ENCODE measurements at regions not wholly inside any gene's neighbourhood (a gene's known extent, or its start where the extent isn't known, plus 50 kb on each side); places are given as distances from the start of the nearest gene placed in this dataset.

DNA sequence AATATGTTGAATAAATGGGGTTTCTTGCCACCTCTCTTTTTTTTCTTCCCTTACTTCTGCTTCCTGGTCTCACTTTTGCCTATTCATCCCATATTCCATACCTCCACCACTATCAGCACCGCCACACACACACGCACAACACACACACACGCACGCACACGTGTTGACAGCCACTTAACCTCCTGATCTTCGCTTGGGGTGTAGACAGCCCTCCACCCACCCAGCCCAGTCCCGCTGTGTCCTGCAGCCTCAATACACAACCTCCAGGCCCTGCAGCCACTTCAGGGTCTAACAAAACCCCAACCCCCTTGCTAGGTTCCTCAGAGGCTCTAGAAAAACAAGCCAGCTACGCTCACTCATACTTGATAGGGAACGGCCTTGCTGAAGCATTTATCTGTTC is 72.3 kb downstream of the LINC00237 start:
- DNase-seq = no peak

DNA sequence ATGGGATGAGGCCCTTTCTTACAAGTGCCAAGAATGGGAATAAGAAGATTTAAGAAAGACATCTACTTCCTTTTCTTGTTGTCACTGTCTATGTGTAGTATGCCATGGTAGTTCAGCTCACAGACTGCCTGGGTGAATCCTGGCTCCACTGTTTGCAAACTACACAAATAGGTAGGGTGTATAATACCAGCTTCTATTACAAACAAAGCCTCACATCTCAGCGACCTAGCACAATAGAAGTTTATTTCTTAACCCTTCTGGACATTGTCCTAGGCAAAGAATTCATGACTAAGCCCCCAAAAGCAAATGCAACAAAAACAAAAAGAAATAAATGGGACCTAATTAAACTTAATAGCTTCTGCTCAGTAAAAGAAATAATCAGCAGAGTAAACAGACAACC is 74.5 kb downstream of the LINC00237 start:
- no peak for DNase-seq

DNA sequence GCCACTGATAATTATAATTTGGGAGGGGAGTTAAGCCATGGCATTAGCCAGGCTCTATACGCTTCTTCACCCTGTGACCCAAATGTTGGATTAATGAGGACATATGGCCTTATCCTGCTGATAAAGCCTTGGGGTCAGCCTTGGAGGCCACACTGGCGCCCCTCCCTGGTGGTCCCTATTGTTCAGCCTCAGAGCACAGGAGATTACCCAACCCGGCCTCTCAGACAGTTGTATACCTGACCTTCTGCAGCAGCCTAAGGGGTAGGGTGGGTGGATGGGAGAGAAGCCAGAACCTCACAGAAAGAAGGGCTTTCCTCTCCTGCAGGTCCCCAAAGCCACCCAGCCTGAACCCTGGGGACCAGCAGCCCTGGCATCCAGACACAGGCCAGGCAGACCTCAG is 76.8 kb downstream of the LINC00237 start:
- no peak for DNase-seq

DNA sequence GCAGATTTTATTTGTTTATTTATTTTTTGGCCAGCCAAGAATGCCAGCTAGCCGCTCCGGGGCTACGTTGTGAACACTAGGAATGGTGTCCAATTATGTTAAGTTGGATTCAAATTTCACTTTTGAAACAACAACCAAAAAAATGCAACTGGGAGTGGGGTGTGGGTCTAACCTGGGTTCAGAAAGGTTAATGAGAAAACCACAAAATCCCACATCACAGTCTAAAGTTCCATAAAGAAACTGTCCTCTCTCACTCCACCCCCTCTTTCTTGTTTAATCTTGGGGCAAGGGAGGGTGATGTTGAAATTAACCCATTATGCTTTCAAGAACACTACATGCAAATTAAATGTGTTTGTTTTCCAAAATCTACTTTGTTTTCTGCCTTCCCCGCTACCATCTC is 77.2 kb downstream of the LINC00237 start:
- no peak for DNase-seq

DNA sequence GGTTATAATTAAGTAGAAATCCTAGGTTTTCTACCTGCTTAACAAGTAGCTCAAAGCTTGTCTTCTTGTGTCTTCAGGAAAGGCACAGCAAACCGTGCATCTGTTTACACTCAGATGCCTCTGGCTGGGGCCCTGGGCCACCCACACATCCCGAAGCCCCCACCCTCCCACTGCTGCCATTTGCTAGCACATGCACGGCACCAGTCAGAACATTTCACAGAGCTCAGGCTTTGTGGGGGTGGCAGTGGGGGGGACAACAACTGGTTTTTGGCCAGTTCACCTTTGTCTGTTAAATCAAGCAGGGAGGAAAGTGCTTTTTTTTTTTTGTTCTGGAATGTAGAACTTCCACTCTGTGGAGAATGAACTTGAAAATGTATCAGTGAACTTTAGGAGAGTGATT is 77.7 kb downstream of the LINC00237 start:
- DNase-seq = no peak

DNA sequence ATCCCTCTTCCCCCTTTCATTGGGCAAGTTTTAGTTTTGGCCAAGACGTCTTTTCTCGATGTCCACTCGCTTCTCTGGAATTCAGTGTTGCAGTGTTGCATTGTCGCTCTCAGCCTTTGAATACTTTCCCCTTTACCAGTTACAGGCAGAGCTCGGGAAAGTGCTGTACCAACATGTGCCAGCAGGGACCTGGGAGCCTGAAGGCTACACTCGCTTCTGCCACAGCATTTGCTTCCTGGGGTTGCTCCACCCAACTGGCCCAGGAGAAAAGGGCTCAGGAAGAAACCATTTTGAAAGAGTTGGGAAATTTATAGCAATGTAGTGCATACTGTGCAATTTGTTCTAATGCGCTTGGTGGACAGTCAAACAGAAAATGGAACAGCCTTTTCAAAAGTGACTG is 78.6 kb downstream of the LINC00237 start:
- DNase-seq = no peak

DNA sequence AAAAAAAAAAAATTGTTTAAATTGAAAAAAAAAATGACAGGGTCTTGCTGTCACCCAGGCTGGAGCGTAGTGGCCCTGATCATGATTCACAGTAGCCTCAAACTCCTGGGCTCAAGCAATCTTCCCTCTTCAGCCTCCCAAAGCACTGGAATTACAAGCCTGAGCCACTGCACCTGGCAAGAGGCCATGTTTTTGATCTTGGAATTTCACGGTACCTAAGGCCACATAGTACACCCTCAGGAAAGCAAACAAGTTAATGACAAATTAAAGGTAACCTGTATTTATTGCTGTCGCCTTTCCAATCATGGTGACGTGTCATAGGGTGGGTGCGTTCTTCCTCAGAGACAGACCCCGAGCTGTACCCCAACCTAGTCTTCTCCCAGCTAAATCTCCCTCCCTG is 79.2 kb downstream of the LINC00237 start:
- DNase-seq = no peak

DNA sequence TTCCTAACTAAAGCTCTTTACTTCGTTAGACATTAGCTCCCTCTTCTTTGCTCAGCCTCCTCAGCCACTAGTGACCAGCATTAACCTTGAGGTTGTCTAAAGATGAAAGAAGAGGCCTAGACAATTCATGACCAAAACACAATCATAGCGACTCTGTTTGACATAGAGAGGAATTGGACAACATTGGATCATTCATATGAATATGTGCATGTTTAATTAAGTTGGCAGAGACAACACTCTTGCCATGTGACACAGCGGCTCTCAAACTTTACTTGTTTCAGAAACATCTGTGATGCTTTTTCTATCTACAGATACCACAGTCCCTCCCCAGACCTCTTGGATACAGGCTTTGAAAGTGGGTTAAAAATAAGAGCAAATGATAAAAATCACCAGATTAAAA is 81.7 kb downstream of the LINC00237 start:
- no peak for DNase-seq

DNA sequence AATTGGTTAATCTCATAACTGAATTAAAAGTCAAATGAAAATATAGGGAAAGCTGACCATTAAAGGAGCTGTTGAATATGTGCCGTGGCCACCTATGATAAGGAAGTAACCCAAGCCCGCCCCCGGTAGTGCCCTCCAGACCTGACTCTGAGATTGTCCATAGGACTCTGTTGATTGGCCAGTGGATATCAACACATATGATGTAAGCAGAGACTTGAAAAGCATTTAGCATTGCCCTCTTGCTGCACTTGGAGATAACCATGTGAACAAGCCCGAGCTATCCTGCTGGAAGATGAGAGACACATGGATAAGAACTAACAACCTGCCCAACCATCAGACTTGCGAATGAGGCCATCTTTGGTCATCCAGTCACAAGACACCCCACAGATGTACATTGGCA is 83.2 kb downstream of the LINC00237 start:
- DNase-seq = no peak

DNA sequence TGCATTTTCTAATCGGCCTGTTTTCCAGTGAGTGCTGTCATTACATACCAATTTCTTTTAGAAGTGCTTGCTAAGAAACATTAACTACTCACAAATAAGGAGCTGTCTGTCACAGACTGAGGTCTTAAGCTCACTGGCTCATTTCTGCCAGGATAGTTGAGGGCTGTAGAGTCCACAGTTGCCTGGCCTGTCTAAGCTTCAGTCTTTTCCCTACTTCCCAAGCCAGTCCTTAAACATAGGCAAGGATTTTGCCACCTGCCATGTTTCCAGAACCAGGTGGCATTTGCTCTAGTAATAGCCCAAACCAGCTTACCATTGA is 84.7 kb downstream of the LINC00237 start:
- no peak for DNase-seq

DNA sequence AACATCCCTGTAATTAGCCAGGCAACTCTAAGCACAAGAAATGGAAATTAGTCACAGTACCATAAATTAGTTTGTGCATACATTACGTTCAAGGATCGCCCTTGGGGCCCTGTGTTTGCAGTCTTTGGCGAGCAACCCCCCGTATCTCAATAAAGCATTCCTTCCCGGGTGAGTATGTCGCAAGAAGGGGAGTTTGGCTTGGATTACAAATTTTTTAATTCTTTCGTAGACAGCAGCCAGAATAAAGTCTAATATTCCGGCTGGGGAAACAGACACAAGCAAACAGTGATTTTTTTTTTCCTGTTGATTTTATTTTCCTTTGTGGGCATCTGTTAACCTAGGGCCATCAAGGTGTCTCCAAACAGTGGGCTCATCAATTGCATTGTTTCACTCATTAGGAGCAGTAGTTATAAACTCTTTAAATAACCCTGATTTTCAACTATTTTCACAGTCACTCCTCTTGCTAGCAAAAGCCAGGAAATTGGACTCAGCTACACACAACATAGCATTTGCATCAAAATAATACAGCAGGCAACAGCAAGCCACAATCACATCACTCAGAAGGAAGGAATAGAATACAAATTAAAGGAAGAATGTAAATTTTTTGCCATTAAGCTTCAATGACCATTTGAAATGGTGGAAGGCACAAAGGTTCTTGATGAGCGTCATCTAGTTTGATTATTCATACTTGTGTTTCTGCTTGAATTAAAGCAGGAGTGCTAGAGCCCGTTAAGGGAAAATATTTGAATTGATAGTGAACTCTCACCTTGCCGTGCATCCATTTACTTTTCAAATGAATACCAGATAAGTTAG is 85.3 kb downstream of the LINC00237 start:
- DNase-seq = no peak

DNA sequence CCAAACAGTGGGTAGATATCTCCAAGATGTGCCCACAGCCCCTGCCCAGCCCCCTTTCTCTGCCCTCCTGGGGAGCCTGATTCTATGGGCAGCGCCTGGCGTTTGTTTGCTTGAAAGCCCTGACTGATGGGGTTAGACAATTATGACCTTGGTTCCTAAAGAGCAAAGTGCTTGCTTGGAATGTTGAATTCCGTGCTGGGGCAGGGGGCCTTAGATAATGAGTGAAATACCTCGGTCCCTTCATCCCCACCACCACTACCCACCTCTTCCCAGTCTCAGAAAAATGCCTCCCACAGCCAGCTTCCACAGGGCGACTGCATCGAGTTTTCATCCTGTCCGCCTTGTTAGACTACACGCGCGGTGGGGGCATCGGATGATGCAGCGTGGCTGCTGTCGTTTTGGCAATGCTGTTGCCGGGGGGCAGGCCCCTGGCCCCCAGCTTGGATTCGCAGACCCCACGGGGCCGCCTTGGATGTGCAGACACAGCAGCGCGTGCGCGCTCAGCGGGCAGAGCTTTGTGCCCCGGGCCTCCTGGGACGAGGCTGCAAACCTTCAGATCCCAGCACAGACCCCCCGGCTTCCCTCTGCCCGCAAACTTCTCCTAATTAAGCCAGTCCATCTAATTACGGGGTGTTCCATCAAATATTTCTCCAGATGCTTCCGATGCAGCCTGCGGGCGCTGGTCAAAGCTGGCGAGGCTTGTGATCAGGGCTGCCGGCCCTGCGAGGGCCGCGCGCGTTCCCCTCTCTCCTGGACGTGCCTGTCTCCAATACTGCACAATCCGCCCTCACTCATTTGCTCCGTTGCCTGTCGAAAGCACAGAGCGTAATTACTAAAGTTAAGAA is 86.1 kb downstream of the LINC00237 start:
- no peak for DNase-seq

DNA sequence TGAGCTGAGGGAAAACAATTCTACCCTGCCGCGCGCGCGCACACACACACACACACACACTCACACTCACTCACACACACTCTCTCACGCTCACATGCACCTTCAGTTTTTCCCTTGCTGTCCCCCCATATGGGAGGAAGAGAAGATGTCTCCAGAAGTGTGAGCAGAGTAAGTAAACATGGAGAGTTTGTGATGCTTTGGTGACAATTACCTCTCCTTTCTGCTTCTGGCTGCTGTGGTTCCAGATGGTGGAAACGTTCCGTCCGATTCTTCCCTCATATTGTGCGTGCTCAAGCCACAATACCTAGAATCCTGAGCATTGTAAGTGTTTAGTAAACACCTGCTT is 86.7 kb downstream of the LINC00237 start:
- no peak for DNase-seq

DNA sequence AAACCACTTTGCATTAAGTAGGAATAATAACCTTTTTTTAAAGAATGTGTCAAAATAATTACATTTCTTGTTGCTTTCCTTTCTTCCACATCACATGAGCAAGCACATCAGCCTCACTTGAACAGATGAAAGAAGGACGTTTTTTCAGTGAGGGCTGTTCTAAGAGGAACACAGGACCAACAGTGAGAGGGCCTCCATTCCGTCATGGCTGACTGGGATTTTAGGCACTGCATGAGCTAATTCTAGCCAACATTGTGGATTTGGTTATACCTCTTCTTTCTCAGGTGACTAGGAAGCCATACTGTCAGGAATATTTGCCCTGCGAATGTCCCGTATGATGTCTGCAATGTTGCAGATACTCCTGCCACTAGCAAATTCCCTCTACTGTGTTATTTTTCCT is 87.6 kb downstream of the LINC00237 start:
- no peak for DNase-seq

DNA sequence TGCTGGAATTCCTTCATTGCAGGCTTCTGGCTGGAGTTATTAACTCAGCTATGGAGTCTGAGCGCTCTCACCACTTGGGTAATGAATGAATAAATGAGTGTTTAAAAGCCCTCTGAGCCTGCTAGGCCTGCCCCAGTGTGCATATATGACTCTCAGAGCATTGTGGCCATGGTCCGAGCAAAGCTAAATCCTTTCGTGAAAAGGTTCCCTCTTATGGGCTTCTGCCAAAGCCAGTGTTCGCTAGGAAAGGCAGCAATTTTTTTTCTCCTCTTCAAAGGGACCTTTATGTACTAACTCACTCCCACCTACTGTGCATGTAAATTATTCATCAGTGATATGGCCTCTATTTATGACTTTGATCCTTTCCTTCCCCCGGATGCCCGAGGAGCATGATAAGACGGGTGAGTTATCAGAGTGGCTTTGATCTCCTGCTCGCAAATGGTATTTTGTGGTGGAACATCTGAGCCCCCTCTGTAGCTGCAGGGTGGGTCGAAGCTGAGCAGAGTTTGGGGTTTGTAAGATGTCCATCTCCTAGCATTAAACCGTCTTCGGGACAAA is 88.6 kb downstream of the LINC00237 start:
- DNase-seq = no peak

DNA sequence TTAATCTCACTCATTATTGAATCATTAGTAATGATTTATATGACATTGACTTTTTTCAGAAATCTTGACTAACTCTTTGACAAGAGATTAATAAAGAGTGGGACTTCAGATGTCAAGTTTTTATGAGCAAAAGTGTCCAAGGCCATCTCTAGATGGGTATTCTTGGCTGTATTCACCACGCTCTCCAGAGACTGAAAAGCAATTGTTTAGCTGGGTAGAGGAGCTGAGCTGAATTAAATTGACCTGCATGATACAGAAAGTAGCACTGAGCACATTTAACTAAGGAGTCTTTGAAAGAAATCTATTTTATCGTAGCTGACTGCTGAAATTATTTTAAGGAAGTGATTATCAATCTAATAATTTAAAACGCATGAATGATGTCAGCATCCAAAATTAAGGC is 89.4 kb downstream of the LINC00237 start:
- no peak for DNase-seq

DNA sequence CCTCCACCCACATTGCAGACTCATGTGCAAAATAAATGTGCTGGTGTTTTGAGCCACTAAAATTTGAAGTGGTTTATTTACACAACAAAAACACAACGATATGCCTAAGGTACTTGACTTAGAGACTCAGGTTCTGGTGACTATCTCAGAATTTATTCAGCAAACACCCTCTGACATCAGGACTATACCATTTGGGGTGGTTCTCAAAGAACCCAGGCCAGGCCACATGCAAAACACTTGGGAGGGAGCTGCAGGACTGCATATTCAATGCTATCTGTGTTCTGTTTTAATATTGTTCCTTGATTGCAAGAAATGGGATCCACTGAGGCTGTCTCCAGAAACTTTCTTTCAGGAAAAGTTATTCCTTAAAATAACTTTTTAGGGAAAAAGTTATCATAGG is 91.6 kb downstream of the LINC00237 start:
- DNase-seq = no peak

DNA sequence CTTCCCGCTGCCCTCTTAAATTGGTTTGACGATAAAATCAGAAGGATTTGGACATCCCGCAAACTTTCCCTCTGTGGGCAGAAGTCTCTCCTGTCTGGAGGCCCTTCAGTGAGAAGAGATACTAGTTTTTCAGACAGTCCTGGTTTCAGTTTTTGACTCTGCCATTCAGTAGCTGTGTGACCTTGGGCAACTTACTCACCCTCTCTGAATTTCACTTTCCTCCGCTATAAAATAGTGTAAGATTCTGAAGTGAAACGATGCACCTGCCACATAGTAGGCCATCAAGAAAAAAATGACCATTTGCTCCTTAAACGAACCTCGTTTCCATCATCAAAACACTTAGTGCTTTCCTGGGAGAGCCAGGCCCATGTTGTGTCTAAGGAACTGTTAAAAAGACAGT is 97.2 kb downstream of the LINC00237 start:
- no peak for DNase-seq

DNA sequence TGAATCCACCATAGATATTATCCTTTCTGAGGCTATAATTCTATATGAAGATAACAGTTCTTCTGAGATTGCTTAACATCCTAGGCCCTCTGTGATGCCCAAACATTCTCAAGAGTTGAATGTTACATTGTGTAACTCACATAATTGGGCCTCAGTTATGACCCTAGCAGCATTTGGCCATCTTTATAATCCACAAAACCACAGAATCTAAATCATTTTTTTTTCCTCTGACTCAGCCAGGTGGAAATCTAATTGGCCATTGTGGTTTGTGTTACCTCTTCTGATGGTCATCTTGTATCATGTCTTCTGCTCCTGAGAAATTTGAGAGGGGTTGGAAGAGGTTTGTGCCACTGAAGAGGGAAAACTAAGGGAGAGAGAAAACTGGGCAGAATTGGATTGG is 99.5 kb downstream of the LINC00237 start:
- DNase-seq = no peak

DNA sequence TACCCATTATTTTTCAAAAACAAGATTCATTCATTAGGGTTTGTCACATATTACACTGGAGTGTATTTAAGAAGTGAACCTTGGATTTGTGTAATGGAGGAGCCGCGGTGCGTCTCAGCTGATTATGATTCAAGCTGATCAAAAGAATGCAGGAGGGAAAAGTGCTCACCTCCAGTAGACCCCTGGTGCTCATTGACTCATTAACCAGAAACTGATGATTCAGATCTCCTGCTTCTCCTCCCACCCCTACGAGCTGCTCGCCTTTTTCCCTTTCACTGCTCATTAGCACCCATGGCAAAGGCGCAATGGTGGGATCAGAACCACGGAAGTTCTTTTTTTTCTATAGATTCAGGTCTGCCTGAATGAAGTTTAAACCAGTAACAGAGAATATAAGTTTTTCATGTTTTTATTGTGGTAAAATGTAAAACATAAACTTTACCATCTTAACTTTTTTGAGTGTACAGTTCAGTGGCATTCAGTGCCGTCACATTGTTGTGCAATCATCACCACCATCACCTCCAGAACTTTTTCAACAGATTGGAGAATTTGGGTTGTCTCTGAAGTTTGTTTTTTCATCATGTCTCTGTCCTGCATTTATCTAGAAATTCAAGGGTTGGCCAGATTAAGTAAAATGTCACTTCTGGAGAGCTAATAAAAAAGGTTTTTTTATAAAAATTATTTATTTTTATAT is 101.6 kb downstream of the LINC00237 start:
- no peak for DNase-seq

DNA sequence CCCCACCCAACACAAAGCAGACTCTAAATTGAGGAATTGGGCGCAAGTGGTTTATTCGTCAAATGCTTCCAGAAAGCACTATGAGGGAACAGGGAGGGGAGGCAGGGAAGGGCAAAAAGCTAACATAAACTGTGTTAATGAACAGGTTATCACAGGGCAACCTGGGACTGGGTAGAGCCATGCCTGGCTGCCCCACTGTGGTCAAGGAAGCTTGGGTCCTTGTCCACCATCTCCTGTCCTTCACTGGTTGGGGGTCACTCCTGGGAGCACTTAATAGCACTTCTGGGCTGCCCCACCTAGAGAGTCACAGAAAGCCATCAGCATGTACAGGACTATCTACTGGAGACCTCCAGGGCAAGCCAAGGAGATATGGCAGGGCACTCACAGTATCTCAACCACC is 102.3 kb downstream of the LINC00237 start:
- DNase-seq = no peak

DNA sequence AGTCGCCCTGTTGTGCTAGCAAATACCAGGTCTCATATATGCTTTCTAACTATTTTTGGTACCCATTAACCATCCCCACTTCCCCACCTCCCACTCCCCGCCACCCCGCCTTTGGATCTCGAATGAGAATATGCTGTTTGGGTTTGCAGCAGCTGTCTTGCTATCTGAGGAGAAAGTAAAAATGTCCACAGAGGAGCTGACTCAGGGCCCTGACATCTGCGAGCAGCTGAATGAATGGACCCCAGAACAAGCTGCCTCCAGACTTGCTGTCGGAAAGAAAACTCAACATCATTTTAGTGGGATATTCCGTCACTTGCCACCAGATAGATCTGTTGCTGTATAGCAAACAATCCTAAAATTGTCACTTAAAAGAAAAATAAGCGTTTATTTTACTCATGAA is 103.7 kb downstream of the LINC00237 start:
- DNase-seq = no peak

DNA sequence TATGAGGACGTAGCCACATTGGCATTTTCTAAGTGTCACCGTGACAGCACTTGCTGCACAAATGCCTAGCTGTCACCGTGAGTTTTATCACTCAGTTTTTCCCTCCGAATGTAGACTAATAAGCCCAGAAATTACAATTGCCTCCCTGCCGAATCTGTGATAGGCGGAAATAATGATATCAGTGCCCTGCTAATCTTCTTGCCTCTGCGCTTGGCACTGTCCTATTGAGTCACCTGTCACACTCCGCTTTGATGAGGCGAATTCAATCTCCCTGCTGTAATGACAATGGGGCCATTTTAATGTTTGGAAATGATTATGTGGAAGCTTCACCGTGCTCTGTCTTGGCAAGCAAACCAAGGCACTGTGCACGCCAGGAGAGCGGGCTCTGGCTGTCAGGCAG is 112.8 kb downstream of the LINC00237 start:
- no peak for DNase-seq

Measured in CD4-positive, alpha-beta T cell treated with Interleukin-10 for 1 hour (primary cell).